ENCODE measurements at regions not wholly inside any gene's neighbourhood (a gene's known extent, or its start where the extent isn't known, plus 50 kb on each side); places are given as distances from the start of the nearest gene placed in this dataset.

DNA sequence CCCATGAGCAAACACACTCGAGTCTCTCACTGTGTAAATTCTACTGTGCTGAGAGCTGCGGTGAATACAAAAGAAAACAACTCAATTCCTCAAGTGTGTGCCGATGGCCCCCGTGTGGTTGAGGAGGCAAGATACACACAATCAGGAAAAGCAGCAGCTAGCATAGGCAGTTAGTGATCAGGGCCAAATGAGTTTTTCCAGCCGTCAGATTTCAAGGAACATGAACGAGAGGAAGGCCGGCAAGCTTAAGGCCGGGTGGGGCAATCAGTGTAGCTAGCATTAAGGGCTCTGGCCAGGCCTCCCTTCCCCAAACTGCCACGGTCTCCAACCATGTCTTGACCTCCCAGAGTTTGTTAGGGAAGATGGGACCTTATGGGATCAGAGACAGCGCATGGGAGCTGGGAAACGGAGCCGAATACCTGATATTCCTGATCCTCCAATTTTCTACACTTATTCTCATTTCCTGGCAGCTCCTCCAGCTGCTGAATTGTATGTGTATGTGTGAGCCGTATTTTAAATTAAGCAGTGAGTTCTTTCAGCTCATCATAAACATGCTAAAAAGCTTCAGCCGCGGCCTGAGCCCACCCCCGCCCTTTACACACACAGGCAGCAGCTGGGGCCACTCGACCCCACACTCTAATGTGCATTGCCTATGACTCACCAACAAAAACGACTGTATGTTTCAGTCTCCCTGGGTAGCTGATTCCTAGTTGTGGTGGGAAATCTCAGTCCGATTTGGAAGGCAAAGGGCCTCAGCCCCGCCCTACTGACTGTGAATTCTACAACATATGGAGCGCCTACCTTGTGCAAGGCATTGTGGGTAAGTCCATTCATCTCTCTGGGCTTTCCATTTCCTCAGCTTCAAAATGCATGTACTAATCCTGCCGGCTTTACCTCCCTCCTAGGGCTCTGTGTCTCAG lies 59.9 kb downstream of the RTL9 start:
- DNase-seq (no peak), ATAC-seq (ENCODE audit: poor library complexity) (no peak)
- TF ChIP-seq, protein P1, sequence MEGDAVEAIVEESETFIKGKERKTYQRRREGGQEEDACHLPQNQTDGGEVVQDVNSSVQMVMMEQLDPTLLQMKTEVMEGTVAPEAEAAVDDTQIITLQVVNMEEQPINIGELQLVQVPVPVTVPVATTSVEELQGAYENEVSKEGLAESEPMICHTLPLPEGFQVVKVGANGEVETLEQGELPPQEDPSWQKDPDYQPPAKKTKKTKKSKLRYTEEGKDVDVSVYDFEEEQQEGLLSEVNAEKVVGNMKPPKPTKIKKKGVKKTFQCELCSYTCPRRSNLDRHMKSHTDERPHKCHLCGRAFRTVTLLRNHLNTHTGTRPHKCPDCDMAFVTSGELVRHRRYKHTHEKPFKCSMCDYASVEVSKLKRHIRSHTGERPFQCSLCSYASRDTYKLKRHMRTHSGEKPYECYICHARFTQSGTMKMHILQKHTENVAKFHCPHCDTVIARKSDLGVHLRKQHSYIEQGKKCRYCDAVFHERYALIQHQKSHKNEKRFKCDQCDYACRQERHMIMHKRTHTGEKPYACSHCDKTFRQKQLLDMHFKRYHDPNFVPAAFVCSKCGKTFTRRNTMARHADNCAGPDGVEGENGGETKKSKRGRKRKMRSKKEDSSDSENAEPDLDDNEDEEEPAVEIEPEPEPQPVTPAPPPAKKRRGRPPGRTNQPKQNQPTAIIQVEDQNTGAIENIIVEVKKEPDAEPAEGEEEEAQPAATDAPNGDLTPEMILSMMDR (IDR thresholded peaks at IDR 0.05) = no peak
- H3K27me3 Mint-ChIP-seq = no peaks in the 10 kb centered on the region
- no peak overlapping the region for H3K4me3 Mint-ChIP-seq
- no peaks in the 10 kb centered on the region for H3K36me3 Mint-ChIP-seq (ENCODE audit: low read depth)
- Histone ChIP-seq H3K36me3 (ENCODE audit: insufficient read depth, low read length) (no peaks in the 10 kb centered on the region), H3K27me3 (ENCODE audit: control insufficient read depth in 1 of 2, insufficient read depth in 2 of 2, low read length in 2 of 2) (no peaks in the 10 kb centered on the region), H3K4me3 (ENCODE audit: low read length) (no peak overlapping the region), H3K27ac (ENCODE audit: low read depth in 1 of 2, low read length in 2 of 2) (no peak overlapping the region), H3K9me3 (ENCODE audit: control insufficient read depth in 1 of 2, insufficient read depth in 1 of 2, low read length in 2 of 2) (no peaks in the 10 kb centered on the region), H3K4me1 (ENCODE audit: insufficient read depth, low read length) (no peaks in the 10 kb centered on the region)
- CTCF ChIA-PET = no interaction called here
- POLR2A ChIA-PET = no interaction called here
- intact Hi-C loops (cut with DNase I, micrococcal nuclease) = no loop called here
- H3K4me1 Mint-ChIP-seq (ENCODE audit: low read depth) = no peaks in the 10 kb centered on the region
- H3K27ac Mint-ChIP-seq = no peak overlapping the region
- H3K9me3 Mint-ChIP-seq = no peaks in the 10 kb centered on the region

DNA sequence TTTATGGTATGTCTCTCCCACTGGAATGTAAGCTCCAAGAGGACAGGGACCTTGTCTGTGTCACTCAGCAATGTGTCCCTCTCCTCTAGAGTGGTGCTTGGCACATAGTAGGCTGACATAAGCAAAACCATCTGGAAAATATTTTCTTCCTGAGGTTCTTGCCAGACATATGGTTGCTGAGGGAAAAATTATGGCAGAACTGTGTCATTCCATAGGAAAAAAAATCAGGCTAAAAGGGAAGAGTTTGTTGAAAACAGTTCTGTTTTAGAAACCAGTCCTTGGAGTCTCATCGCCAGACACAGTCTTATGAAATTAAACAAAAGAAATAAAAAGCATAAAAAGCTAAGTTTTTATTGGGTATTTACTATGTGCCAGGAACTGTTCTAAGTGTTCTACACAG lies 60.9 kb downstream of the RTL9 start:
- Mint-ChIP-seq H3K4me1 (ENCODE audit: low read depth) (no peaks in the 10 kb centered on the region), H3K27me3 (no peaks in the 10 kb centered on the region), H3K9me3 (no peaks in the 10 kb centered on the region), H3K4me3 (no peak overlapping the region), H3K36me3 (ENCODE audit: low read depth) (no peaks in the 10 kb centered on the region), H3K27ac (no peak overlapping the region)
- no peaks in the 10 kb centered on the region for H3K36me3 ChIP-seq (ENCODE audit: insufficient read depth, low read length)
- no peak overlapping the region for H3K4me3 ChIP-seq (ENCODE audit: low read length)
- ATAC-seq (ENCODE audit: poor library complexity) (no peak), DNase-seq (no peak)
- intact Hi-C loops (cut with DNase I, micrococcal nuclease) = no loop called here
- H3K4me1 ChIP-seq (ENCODE audit: insufficient read depth, low read length) = no peaks in the 10 kb centered on the region
- H3K9me3 ChIP-seq (ENCODE audit: control insufficient read depth in 1 of 2, insufficient read depth in 1 of 2, low read length in 2 of 2) = no peaks in the 10 kb centered on the region
- TF ChIP-seq, protein P1 (IDR thresholded peaks at IDR 0.05) = no peak
- ChIA-PET POLR2A (no interaction called here), CTCF (no interaction called here)
- no peak overlapping the region for H3K27ac ChIP-seq (ENCODE audit: low read depth in 1 of 2, low read length in 2 of 2)
- no peaks in the 10 kb centered on the region for H3K27me3 ChIP-seq (ENCODE audit: control insufficient read depth in 1 of 2, insufficient read depth in 2 of 2, low read length in 2 of 2)

DNA sequence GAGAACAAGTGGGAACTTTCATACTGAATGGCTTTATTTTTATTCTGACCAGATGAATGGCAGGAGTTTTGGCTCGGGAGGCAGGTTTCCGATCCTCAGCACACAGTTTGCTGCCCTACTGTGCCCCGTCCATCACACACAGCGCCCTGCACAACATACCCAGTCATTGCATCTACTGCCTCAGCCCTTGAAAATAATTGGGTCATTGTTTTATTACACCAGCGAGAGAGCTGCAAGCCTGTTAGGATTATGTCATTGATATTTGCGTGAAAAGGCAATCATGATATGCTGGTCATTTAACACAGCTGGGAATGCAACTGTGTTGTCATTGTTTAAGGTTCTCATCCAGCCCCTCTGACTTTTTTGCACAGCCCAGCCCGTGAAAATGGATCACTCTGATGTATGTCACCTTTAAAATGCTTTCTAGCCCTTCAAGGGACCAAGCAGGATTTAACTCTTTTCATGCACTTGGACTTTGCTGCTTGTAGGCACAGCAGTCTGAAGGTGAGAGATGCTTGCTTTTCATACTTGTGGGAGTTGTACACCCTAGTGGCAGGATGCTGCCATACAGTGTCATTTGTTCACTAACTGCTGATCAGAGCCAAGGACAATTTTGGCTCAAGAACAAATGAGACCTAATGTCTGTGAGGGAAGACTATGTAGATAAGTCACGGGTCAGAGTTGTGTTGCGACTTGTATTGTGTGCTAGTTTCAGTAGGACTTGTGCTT lies 62.3 kb downstream of the RTL9 start:
- H3K27me3 ChIP-seq (ENCODE audit: control insufficient read depth in 1 of 2, insufficient read depth in 2 of 2, low read length in 2 of 2) = no peaks in the 10 kb centered on the region

More for the DNA sequence above, 62.3 kb downstream of the RTL9 start:
- ChIA-PET CTCF (no interaction called here), POLR2A (no interaction called here)
- Mint-ChIP-seq H3K27ac (no peak overlapping the region), H3K36me3 (ENCODE audit: low read depth) (no peaks in the 10 kb centered on the region), H3K9me3 (no peaks in the 10 kb centered on the region), H3K4me1 (ENCODE audit: low read depth) (no peaks in the 10 kb centered on the region), H3K27me3 (no peaks in the 10 kb centered on the region), H3K4me3 (no peak overlapping the region)
- H3K36me3 ChIP-seq (ENCODE audit: insufficient read depth, low read length) = no peaks in the 10 kb centered on the region
- no peak for ATAC-seq (ENCODE audit: poor library complexity)
- H3K4me1 ChIP-seq (ENCODE audit: insufficient read depth, low read length) = no peaks in the 10 kb centered on the region
- no peak for DNase-seq
- intact Hi-C loops (cut with DNase I, micrococcal nuclease) = no loop called here
- H3K27ac ChIP-seq (ENCODE audit: low read depth in 1 of 2, low read length in 2 of 2) = no peak overlapping the region
- TF ChIP-seq, protein P1 (IDR thresholded peaks at IDR 0.05) = no peak
- no peak overlapping the region for H3K4me3 ChIP-seq (ENCODE audit: low read length)
- no peaks in the 10 kb centered on the region for H3K9me3 ChIP-seq (ENCODE audit: control insufficient read depth in 1 of 2, insufficient read depth in 1 of 2, low read length in 2 of 2)

All from CD4-positive, alpha-beta T cell (primary cell).